K562 (cell line): ENCODE measurements at regions not wholly inside any gene's neighbourhood (a gene's known extent, or its start where the extent isn't known, plus 50 kb on each side); places are given as distances from the start of the nearest gene placed in this dataset.

Source experiments
- EZH2 ChIP-seq: IDR thresholded peaks from 2 replicates; pipeline ENCODE4 v1.6.1; 2012; ENCODE audit warnings: low read depth, mild to moderate bottlenecking, inconsistent platforms, low read length, borderline replicate concordance
- GTF2A2 ChIP-seq: IDR thresholded peaks from 2 replicates; pipeline ENCODE4 v1.6.1; 2016; ENCODE audit warnings: mild to moderate bottlenecking, missing genetic modification characterization, missing compliant biosample characterization
- GTF2F1 ChIP-seq: IDR thresholded peaks from 2 replicates; pipeline ENCODE4 v1.6.1; 2011; ENCODE audit warnings: low read depth, low read length, improper control_type of control experiment
- KAT2B ChIP-seq: IDR thresholded peaks from one replicate; pipeline ENCODE4 v1.6.1; 2012; ENCODE audit warnings: low read depth, mild to moderate bottlenecking, control low read depth, inconsistent platforms, low read length, moderate library complexity
- MEIS2 ChIP-seq: fragments of 450-650 bp; IDR thresholded peaks from 2 replicates; pipeline ENCODE4 v1.6.1; 2014; ENCODE audit warnings: mild to moderate bottlenecking; ENCODE audit not compliant: partially characterized antibody
- MXI1 ChIP-seq: IDR thresholded peaks from 2 replicates; pipeline ENCODE4 v1.6.1; 2011; ENCODE audit warnings: low read depth, mild to moderate bottlenecking, improper control_type of control experiment, low read length
- POLR2AphosphoS5 ChIP-seq: IDR thresholded peaks from 2 replicates; pipeline ENCODE4 v1.6.1; 2011; ENCODE audit warnings: mild to moderate bottlenecking, low read depth, low read length, moderate library complexity; ENCODE audit not compliant: control insufficient read depth, insufficient read depth
- SMARCA4 ChIP-seq: fragments of 450-650 bp; IDR thresholded peaks from 2 replicates; pipeline ENCODE4 v1.6.1; 2016
- TARDBP ChIP-seq: fragments of 450-650 bp; IDR thresholded peaks from 2 replicates; pipeline ENCODE4 v1.6.1; 2016
- TF ChIP-seq, protein P1 (sequence below), 3 experiments: IDR thresholded peaks in 2 of 3; conservative IDR thresholded peaks in 1 of 3; 2 replicates each; pipeline ENCODE4 v1.5.1; 2011 to 2012; ENCODE audit warnings: low read length in 3 of 3, mild to moderate bottlenecking in 3 of 3, control low read depth in 2 of 3, improper control_type of control experiment in 1 of 3, inconsistent platforms in 1 of 3, low read depth in 1 of 3, mixed read lengths in 1 of 3, moderate library complexity in 1 of 3; ENCODE audit not compliant: insufficient read depth in 2 of 3
- TF ChIP-seq, protein P2 (sequence below): sonication (generic); formaldehyde crosslinking; IDR thresholded peaks from 2 replicates; pipeline ENCODE4 v1.8.0; 2023; ENCODE audit warnings: mild to moderate bottlenecking, missing genetic modification reagents

DNA sequence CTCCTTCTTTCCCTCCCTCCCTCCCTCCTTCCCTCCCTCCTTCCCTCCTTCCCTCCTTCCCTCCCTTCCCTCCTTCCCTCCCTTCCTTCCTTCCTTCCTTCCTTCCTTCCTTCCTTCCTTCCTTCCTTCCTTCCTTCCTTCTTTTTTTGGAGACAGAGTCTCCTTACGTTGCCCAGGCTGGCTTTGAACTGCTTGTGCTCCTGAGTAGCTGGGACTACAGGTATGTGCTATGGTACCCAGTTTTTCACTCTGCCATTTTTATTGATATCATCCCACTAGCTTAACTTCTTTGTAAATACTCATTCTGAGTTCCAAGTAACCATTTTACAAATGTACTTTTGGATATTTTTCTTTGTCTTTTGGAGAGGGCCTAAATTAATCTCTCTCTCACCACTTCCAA lies 336.8 kb upstream of the DDI1 start:
- TF ChIP-seq POLR2AphosphoS5: no peak
- TF ChIP-seq MEIS2: no peak
- TF ChIP-seq, protein P1, sequence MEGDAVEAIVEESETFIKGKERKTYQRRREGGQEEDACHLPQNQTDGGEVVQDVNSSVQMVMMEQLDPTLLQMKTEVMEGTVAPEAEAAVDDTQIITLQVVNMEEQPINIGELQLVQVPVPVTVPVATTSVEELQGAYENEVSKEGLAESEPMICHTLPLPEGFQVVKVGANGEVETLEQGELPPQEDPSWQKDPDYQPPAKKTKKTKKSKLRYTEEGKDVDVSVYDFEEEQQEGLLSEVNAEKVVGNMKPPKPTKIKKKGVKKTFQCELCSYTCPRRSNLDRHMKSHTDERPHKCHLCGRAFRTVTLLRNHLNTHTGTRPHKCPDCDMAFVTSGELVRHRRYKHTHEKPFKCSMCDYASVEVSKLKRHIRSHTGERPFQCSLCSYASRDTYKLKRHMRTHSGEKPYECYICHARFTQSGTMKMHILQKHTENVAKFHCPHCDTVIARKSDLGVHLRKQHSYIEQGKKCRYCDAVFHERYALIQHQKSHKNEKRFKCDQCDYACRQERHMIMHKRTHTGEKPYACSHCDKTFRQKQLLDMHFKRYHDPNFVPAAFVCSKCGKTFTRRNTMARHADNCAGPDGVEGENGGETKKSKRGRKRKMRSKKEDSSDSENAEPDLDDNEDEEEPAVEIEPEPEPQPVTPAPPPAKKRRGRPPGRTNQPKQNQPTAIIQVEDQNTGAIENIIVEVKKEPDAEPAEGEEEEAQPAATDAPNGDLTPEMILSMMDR (IDR thresholded peaks at IDR 0.05 in 2 of 3, conservative IDR thresholded peaks at IDR 0.05 in 1 of 3; ENCODE audit: insufficient read depth in 2 of 3, low read depth in 1 of 3, low read length in 3 of 3): no peak
- TF ChIP-seq, protein P2, sequence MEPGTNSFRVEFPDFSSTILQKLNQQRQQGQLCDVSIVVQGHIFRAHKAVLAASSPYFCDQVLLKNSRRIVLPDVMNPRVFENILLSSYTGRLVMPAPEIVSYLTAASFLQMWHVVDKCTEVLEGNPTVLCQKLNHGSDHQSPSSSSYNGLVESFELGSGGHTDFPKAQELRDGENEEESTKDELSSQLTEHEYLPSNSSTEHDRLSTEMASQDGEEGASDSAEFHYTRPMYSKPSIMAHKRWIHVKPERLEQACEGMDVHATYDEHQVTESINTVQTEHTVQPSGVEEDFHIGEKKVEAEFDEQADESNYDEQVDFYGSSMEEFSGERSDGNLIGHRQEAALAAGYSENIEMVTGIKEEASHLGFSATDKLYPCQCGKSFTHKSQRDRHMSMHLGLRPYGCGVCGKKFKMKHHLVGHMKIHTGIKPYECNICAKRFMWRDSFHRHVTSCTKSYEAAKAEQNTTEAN (CRISPR knock-in tag): no peak
- no peak for TF ChIP-seq GTF2A2
- TF ChIP-seq TARDBP: no peak
- no peak for TF ChIP-seq MXI1
- no peak for TF ChIP-seq KAT2B
- no peak for TF ChIP-seq SMARCA4
- no peak for TF ChIP-seq EZH2
- TF ChIP-seq GTF2F1: no peak
